Chondrocyte (in vitro differentiated cells): ENCODE measurements at regions not wholly inside any gene's neighbourhood (a gene's known extent, or its start where the extent isn't known, plus 50 kb on each side); places are given as distances from the start of the nearest gene placed in this dataset.
A peak's percentile ranks its signal among the peaks of the same experiment; 100 is the strongest.

Experiments
- DNase-seq: peaks from one replicate; pipeline ENCODE4 v3.0.0; 2021; ENCODE audit warnings: mixed read lengths, low spot score
- H3K27ac Mint-ChIP-seq: one replicate; pipeline ENCODE4 v1.8.0; 2021; ENCODE audit warnings: mild to moderate bottlenecking, moderate library complexity, mixed read lengths; ENCODE audit not compliant: unreplicated experiment
- H3K27me3 Mint-ChIP-seq: 2 replicates; pipeline ENCODE4 v1.8.0; 2021; ENCODE audit warnings: low read depth, mixed read lengths
- H3K36me3 Mint-ChIP-seq: 2 replicates; pipeline ENCODE4 v1.8.0; 2021; ENCODE audit warnings: low read depth, mixed read lengths
- H3K4me1 Mint-ChIP-seq: 2 replicates; pipeline ENCODE4 v1.8.0; 2021; ENCODE audit warnings: low read depth, mild to moderate bottlenecking, mixed read lengths
- H3K4me3 Mint-ChIP-seq: one replicate; pipeline ENCODE4 v1.8.0; 2021; ENCODE audit warnings: mild to moderate bottlenecking, moderate library complexity, mixed read lengths; ENCODE audit not compliant: unreplicated experiment
- H3K9me3 Mint-ChIP-seq: 2 replicates; pipeline ENCODE4 v1.8.0; 2021; ENCODE audit warnings: low read depth, mixed read lengths
- TF ChIP-seq, protein P1 (sequence below): fragments of 200-600 bp; sonication (generic); IDR thresholded peaks from 2 replicates; pipeline ENCODE4 v1.5.0; 2021; ENCODE audit warnings: antibody characterized with exemption, mild to moderate bottlenecking, moderate library complexity

DNA sequence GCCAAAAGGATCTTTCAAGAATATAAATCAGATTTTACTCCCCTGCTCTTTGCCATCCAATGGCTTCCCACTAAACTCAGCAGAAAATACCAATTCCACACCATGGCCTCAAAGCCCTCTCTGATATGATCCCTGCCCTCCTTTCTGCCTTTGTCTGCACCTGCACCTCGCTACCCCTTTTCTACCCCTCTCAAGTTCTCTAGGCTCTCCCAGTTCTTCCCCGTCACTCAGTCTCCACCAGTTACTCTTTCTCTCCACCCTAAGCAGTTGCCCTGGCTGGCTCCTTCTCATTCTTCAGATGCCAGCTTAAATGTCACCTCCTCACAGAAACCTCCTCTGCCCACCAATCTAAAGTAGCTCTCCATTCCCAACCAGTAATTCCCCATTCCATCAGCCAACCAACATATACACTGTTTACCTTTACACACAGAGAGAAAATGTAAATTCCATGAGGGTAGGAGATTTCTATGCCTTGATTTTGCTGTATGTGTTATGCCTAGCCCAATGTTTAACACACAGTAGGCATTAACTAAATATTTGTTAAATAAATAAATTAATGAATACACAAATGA, 93.6 kb upstream of the LPP start:
- Mint-ChIP-seq H3K27ac (no peak overlapping the region), H3K27me3 (no peaks in the 10 kb centered on the region), H3K9me3 (no peaks in the 10 kb centered on the region), H3K4me3 (no peak overlapping the region), H3K4me1 (peaks cover 26% of the 10 kb centered on the region), H3K36me3 (no peaks in the 10 kb centered on the region)
- no peak for DNase-seq
- TF ChIP-seq, protein P1, sequence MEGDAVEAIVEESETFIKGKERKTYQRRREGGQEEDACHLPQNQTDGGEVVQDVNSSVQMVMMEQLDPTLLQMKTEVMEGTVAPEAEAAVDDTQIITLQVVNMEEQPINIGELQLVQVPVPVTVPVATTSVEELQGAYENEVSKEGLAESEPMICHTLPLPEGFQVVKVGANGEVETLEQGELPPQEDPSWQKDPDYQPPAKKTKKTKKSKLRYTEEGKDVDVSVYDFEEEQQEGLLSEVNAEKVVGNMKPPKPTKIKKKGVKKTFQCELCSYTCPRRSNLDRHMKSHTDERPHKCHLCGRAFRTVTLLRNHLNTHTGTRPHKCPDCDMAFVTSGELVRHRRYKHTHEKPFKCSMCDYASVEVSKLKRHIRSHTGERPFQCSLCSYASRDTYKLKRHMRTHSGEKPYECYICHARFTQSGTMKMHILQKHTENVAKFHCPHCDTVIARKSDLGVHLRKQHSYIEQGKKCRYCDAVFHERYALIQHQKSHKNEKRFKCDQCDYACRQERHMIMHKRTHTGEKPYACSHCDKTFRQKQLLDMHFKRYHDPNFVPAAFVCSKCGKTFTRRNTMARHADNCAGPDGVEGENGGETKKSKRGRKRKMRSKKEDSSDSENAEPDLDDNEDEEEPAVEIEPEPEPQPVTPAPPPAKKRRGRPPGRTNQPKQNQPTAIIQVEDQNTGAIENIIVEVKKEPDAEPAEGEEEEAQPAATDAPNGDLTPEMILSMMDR, result no peak

GRCh38 chr3:188060840-188061544, 93.0 kb upstream of the LPP start:
- Mint-ChIP-seq H3K27me3 (no peaks in the 10 kb centered on the region), H3K27ac (no peak overlapping the region), H3K9me3 (no peaks in the 10 kb centered on the region), H3K36me3 (no peaks in the 10 kb centered on the region), H3K4me1 (peaks cover 26% of the 10 kb centered on the region), H3K4me3 (no peak overlapping the region)
- TF ChIP-seq, protein P1, result peak; percentile 33
- no peak for DNase-seq

GRCh38 chr3:188062216-188062615, 91.7 kb upstream of the LPP start:
- peaks cover 26% of the 10 kb centered on the region for H3K4me1 Mint-ChIP-seq
- TF ChIP-seq, protein P1, result no peak
- no peaks in the 10 kb centered on the region for H3K9me3 Mint-ChIP-seq
- no peaks in the 10 kb centered on the region for H3K36me3 Mint-ChIP-seq
- no peak for DNase-seq
- no peak overlapping the region for H3K27ac Mint-ChIP-seq
- H3K27me3 Mint-ChIP-seq, result no peaks in the 10 kb centered on the region
- H3K4me3 Mint-ChIP-seq, result no peak overlapping the region

DNA sequence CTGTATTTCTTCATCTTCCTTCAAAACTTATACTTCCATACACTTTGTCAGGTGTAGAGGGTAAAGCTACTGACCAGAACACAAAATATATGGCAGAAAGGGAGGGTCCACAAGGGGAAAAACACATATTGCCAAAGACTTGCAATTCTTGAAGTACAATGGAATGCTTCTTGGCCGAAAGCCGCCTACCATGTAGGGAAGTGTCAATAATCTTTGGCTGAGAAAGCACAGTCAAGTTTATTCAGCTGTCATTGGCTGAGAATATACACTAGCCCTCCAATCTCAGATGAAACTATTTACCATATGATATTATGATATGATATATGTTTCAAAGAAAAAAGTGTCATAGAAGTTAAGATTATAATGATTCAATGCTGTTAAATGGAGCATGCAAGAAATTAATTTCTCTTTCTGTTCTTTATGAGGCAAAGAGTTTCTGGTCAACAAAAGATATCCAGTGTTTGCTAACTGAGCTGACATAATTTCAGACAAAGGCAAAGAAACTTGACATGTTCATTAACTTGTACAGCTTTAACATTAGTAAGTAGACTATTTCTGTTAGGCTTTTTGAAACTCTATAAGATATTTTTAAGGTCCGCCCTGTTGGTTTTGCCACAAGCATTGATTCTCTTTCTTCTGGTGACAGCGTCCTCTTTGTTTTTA, 89.0 kb upstream of the LPP start:
- Mint-ChIP-seq H3K9me3 (no peaks in the 10 kb centered on the region), H3K27ac (no peak overlapping the region), H3K4me3 (no peak overlapping the region), H3K36me3 (no peaks in the 10 kb centered on the region), H3K27me3 (no peaks in the 10 kb centered on the region), H3K4me1 (peaks cover 30% of the 10 kb centered on the region)
- DNase-seq, result no peak
- TF ChIP-seq, protein P1, result no peak

DNA sequence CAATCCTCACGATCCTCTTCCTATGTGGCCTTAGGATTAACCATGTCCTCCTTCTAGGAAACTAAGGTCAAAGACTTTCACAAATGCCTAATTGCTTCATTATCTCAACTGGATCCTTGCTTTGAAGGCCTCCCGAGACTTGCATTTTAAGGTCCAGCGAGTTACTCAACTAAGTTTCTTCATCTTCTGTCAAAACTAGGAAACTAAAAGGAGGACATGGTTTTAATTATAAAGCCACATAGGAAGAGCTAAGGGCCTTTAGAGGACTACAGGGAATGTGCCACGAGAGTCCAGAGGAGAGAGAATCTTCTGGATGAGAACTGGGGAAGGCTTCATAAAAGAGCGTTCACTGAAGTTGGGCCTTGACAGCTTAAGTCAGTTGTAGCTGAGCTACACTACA, 87.8 kb upstream of the LPP start:
- no peak for DNase-seq
- H3K36me3 Mint-ChIP-seq, result no peaks in the 10 kb centered on the region
- TF ChIP-seq, protein P1, result no peak

More for the DNA sequence above, 87.8 kb upstream of the LPP start:
- H3K27ac Mint-ChIP-seq, result no peak overlapping the region
- H3K9me3 Mint-ChIP-seq, result no peaks in the 10 kb centered on the region
- peaks cover 21% of the 10 kb centered on the region for H3K4me1 Mint-ChIP-seq
- no peak overlapping the region for H3K4me3 Mint-ChIP-seq
- no peaks in the 10 kb centered on the region for H3K27me3 Mint-ChIP-seq
